HG02884 (cell line): ENCODE measurements at regions not wholly inside any gene's neighbourhood (a gene's known extent, or its start where the extent isn't known, plus 50 kb on each side); places are given as distances from the start of the nearest gene placed in this dataset.

Experiments
- ATAC-seq: cut with Tn5 transposase; IDR thresholded peaks from one replicate; pipeline ENCODE4 v1.9.1; 2021; ENCODE audit warnings: mild to moderate bottlenecking, moderate library complexity; ENCODE audit not compliant: unreplicated experiment

GRCh38 chrX:80306007-80306406 lies 114.2 kb upstream of the TENT5D start:
- ATAC-seq: no peak

DNA sequence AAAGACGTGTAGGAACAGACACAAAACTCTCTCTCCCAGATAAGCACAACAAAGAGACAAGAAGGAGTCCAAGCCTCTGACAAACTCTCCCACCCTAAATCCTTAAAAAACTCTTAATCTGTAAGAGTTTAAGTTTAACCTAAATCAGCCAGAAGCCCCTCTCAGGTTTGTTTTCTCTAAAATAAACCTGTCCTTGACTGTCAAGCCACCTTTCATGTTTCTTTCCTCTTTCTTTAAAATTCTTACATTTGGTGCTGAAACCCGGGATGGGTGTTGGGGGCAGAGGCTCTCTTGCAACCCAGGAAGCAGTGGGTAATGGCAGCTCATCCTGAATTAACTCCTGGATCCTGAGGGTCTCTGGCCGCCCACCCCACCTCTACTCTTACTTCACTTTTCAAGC lies 107.8 kb upstream of the TENT5D start:
- ATAC-seq: no peak

DNA sequence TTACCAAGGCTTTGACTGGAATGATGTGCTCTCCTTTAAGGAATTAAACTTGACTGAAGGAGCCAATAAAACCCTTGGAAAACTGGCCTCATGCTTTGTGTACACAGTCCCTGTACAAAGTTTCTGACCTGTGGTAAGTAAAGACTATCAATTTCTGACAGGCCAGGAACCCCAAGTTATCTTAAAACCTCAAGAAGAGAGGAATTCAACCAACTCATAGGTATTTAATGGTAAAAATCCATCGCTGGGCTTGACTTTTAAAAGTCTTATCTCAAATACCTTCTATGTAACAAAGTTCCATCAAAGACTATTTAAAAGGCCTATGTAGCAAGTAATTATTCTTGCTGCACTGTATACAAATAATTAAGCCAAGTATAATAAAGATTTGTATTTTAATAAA lies 103.7 kb upstream of the TENT5D start:
- ATAC-seq: no peak

- no peak for ATAC-seq
These were observed 102.6 kb upstream of the TENT5D start for GRCh38 chrX:80317646-80318045.

GRCh38 chrX:80331285-80331684 lies 89.0 kb upstream of the TENT5D start:
- no peak for ATAC-seq

DNA sequence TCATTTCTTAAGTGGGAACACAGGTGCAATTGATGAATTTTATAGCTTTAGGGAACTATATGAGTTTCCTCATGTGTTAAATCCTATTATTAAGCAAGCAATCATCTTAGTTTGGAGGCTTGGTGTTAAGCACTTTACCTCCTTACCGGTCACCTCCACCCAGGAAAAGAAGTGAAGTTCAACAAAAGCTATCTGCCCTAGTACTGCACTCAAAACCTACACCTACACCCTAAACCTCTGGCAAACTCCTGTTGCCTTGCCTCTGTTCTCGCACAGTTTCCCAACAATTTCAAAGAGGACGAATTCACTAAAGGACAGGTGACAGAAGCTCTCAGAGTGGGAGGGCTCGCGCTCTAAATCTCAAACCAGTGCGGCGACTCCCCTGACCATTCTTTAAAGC lies 85.7 kb upstream of the TENT5D start:
- ATAC-seq: no peak

DNA sequence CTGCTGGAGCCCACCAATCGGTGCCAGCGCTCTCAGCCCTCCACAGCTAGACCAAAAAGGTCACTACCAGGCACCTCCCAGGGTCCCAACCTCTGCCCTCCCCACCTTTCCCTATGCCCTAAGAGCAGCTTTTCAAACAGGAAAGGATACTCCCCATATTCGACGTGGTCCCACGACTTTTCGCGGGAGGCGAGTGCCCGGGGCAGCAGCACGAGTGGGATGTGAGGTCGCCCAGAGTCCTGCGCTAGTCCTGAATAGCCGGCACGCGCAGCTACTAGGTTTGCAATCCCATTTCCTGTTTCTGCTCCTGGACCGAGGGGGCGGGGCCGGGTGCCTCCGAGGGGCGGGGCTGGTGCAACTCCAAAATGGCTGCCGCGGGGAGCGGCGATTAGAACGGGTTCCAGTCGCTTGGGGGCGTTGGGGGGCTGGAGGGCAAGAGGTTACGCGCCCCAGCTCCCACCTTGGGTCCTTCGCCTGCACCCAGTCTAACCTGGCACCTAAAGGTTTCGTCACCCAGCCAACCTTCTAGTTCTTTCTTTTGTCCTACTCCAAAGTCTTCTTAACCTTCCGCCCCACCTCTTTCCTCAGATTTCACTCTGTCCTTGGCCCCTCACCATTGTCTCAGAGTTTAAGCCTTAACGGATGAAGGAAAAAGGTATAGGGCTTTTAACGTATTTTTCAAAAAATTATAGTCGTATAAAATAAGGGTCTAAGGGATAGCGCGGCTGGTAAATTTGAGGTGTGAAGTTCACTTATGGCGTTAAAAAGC lies 85.0 kb upstream of the TENT5D start:
- no peak for ATAC-seq

DNA sequence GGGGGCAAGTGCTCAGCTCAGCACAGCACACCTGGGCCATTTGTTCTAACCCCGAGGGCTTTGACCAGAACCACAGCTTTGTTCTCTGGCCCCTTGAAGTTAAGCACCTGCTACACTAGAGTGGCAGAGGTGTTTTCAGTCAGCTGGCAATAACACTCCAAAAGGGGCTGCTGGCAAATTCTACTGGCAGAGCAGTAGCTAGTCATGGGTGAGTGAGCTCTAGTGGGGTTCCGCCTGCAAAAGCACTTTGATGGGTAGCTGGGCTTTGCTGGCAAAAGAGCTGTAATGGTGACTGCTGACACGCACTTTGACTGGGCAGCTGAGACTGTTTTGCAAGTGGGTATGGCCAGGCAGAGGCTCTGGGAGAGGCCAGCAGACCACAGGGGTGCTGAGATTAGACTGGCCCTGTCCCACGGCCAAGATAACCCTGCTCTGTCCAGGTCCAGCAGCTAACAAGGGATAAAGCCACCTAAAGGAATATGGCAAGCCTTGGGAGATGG lies 65.2 kb upstream of the TENT5D start:
- ATAC-seq: no peak
